HG02642 (cell line): ENCODE measurements at regions not wholly inside any gene's neighbourhood (a gene's known extent, or its start where the extent isn't known, plus 50 kb on each side); places are given as distances from the start of the nearest gene placed in this dataset.

Experiments used
- ATAC-seq: cut with Tn5 transposase; IDR thresholded peaks from one replicate; pipeline ENCODE4 v1.9.1; 2021; ENCODE audit warnings: mild to moderate bottlenecking; ENCODE audit not compliant: unreplicated experiment, poor library complexity

DNA sequence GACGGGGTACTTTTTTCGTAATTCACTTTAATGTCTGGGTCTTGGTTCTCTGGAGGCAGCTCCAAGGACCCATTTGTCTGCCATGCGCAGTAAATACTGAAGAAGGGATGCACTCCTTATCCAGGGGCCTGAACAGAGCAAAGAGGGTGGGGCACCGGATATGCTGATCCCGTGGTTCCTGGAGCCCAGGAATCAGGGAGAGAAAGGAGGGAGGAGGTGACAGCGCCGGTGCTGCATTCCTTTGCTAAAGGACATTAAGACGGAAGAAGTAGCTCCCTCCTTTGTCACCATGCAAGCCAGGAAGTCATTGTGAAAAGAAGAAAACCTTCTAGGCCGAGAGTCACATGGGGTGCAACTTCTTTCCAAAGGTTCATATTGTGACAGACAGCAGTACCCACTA is 1057.7 kb downstream of the VRK1 start:
- no peak for ATAC-seq

DNA sequence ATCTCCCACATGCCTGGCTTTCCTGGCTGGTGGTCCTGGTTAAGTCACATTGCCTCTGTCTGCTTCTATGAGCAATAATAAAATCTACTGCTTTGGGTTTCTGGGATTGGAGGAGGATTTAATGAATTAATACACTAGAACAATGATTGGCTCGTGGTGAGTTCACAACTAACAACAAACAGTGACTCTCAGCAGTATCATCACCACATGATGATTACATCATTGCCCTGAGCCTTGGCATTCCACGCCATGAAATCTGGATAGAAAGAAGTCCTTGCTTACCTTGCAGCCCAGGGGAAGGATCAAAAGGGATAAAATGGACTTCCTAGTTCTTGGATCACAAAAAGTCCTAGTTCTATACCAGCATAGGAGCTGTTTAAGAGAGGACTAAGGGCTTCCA is 1069.0 kb downstream of the VRK1 start:
- ATAC-seq, result no peak

DNA sequence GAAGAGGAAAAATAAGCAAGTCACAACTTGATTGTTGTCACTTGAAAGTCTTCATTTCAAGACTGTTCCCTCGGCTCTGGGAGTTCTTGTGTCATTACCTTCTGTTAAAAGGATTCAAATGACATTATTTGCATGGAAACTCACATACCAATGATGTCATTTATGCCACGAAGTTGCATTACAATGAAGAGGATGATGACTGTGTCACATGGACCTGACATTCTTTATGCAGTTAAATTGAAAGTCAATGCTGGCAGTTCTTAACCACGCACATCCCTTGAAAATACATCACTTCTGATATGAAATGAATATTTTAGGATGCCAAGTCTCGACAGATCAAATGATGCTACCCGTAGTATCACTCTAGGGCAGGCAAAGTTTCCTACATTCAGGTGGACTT is 1069.5 kb downstream of the VRK1 start:
- no peak for ATAC-seq

DNA sequence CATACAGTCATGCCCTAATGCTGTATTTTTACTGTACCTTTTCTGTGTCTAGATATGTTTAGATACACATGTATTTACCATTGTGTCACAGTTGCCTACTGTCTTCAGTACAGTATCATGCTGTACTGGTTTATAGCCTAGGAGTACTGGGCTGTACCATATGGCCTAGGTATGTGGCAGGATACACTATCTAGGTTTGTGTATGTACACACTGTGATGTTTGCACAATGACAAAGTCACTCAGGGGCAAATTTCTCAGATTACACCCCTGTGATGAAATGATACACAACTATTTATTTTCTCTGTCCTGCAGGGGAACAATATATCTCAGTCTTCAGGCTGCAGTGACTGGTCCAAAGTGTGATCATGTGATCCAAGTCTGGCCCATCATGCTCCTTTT is 1076.1 kb downstream of the VRK1 start:
- no peak for ATAC-seq

DNA sequence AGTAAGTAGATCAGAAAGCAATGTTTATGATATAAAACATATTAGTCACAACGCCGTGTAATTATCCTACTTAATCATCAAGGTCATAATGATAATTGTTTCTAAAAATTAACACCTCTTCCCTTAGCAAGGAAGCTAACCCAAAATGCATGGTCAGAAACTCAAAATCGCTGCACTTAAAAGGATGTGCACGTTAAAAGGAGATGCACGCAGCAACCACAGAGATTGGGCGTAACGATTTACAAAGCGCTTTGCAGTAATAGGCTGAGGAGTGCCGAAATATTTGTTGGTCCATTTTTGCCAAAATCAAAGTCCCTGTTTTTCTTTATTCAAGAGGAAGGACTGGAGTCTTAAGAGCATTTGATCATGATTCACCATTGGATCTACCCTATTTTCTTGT is 1077.2 kb downstream of the VRK1 start:
- ATAC-seq, result no peak

DNA sequence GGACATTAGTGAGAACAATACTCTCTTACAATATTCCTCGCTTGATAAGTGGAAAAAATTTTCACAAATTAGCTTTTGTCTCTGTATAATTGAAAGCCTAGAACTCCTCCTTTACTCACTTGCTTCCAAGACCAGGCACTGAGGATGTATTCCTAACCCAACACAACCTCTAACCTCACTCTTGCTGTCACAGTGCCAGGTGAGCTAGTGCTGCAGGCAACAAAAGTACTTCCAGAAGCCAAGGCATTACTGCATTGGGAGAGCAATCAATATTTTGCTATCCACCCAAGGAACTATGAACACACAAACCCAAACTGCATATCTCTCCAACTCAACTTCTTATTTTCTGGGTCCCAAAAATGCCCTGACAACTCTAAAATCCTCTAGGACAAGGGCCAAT is 1081.0 kb downstream of the VRK1 start:
- no peak for ATAC-seq

DNA sequence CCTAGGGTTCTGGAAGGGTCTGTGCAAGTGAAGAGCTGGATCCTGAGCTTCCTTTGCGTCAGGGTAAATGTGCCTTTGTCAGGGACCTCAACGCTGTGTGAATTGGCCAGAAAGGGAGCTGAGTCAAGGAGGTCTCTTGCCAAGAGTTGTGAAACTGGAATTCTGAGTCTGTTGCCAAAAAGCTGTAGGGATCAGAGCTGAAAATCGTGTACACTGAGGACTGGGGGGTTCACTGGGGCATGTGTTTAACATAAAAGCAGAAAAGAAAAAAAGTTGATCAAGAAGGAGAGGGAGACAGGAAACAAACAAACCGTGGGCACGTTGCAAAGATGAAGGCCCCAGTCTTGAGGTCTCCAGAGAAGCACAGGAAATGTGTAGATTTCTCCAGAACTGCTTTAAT is 1081.5 kb downstream of the VRK1 start:
- no peak for ATAC-seq

DNA sequence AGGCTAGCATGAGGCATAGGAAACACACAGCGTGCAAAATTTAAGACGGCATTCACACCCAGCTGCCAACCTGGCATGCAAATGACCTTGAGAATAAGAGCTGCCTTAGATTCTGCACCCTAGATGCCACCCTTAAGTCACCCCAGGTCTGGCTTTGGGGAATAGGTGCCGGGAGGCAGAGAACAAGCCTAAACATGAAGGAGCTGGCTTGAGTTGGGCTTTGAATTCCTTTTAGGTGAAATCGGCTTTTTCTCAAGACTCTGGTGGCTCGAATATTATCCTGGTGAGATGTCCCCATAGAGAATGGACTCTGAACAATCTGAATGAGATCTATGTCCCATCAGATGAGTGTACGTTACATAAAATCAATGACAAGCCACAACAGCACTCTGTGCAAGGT is 1090.5 kb downstream of the VRK1 start:
- no peak for ATAC-seq

DNA sequence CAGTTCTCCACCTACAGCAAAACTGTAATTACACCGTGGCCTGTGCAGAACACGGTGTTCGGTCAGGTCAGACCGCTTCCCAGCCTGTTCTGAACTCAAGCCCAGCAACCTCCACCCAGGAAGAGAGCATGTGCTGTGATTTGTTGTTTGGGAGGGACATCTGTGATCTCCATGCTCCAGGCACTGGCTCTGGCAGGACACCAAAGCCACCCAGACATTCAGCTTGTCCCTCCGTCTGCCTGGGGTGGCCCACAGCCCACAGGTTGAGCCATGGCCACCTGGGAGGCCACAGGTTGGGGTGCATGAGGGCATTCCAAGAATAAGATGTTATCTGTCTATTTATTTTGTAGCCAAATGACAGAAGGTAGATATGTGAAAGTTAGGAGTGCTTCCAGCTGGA is 1091.1 kb downstream of the VRK1 start:
- ATAC-seq, result no peak

DNA sequence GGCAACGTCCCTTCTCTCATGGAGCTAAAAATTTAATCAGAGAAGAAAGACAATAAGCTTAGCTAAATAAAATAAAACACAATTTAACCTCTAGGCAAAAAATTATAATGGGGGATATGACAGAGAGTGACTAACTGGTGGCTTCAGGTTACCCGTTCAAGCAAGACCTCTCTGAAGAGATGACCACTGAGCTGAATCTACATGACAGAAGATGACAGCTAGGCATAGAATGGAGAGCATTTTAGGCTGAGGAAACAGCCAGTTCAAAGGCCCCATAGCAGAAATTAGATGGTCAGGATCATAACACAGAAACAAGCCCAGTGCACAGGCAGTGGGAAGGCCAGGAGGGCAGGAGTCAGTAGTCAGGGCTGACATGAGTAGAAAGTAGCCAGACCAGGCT is 1094.3 kb downstream of the VRK1 start:
- no peak for ATAC-seq

DNA sequence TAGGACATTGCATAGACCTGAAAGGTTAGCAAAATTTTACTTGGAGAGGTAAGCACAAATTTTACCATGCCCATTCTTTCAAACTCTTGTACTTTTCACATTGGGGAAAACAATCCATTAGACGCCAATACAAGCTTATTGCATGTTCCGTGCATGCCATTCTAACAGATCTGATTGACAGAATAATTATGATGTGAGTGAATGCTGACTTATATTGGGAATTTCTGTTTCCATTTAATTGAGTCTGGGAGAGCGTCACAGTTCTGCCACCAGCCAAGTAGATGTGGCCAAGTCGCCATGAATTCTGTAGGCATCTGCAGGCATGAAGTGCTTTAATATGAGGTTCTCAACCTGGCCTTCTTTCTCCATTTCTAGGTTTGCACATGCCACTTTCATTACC is 1097.4 kb downstream of the VRK1 start:
- no peak for ATAC-seq

DNA sequence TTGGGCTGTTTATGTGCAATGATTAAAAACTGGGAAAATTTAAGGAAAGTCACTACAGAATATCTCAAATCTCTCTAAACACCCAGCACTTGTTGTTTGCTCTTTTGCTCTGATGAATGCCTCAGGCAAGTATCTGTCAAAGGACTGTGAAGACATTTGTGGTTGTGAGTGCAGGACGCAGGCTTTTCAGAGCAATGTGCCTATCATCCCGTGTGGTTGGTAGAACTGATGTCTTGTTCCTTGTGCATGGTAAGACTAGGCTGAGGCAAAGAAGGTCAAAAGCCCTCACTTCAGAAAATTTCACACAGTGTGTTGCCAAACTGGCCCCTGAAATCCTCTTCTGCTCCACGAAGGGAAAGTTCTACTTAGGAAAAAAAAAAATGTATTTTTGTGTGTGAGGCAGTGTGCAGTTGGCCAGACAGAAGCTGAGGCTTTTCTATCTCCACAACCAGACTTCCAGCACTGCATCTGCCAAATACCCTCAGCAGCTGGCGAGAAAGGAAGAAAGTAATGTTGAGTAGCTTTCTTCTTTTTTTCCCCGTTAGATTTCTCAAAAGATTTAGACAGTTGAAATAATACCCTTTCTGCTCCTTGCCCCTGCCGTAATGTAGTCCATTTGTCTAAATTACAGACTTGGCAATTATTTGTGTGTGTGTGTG is 1103.1 kb downstream of the VRK1 start:
- no peak for ATAC-seq

DNA sequence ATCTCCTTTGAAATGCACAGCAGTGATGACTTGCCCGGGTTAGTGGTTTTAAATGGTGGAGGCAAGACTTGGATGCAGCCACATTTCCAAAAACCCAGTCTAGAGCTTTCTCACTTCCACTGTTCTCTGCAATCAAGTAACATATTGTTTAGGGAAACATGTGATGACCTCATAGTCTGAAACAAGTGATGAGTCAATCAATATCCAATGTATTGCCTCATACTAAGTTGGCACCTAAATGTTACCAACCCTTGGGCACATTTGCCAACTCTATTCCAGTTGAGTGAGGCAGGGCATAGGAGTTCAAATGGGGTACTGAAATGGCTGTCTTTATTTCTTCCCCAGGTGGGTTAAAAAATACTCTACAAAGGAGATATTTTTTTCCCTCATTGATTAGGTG is 1105.4 kb downstream of the VRK1 start:
- ATAC-seq, result no peak

DNA sequence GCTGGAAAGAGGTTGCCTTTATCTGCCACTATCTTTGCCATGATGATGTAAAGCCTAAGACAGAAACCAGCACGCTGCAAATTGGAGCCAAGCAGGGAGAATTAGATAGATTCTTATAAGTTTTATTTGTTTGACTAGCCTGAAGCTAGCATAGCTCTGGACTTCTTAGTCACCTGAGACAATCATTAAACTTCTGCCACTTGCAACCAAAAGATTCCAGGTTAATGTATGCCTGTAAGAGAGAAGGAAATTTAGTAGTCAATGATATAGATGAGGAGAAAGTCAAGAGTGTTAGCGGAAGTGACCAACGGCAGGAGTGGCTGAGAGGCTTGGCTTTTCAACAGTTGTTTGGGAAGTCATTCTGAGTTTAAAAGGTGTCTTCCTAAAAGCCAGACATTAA is 1106.6 kb downstream of the VRK1 start:
- ATAC-seq, result no peak

DNA sequence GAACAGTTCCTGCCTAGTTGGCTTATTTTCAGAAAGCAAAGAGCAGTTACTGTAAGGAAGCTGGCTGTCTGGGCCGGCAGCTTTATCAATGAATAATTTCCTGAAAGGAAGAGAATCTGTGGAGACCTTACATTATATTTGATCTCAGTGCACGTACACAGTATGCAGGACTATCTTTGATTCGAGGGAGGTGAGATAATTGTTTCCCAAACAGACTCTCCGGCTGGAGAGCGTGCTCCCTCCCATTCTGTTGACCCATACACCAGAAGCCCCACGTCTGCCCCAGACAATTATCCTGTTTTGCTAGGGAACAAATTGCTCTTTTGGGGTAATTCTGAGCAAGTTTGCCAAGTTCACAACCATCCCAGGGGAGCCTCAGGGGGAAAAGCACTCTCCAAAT is 1115.0 kb downstream of the VRK1 start:
- ATAC-seq, result no peak

DNA sequence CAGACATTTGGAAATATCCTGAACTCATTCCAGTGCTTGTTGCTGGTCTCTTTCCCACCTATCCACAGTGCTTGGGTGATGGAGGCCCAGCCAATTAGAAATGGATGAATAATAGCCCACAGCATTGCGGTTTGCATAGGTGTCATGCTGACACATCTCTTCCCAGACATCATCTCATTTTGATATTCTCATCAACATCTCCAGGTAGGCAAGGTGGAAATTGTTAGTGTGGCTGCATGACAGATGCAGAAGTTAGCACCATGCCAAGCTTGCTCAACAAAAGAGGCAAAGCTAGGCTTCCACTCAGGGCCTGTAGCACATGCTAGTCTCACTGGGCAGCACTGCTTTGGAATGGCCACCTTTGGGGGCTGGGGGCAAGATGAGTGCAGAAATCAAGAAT is 1118.9 kb downstream of the VRK1 start:
- ATAC-seq, result no peak

DNA sequence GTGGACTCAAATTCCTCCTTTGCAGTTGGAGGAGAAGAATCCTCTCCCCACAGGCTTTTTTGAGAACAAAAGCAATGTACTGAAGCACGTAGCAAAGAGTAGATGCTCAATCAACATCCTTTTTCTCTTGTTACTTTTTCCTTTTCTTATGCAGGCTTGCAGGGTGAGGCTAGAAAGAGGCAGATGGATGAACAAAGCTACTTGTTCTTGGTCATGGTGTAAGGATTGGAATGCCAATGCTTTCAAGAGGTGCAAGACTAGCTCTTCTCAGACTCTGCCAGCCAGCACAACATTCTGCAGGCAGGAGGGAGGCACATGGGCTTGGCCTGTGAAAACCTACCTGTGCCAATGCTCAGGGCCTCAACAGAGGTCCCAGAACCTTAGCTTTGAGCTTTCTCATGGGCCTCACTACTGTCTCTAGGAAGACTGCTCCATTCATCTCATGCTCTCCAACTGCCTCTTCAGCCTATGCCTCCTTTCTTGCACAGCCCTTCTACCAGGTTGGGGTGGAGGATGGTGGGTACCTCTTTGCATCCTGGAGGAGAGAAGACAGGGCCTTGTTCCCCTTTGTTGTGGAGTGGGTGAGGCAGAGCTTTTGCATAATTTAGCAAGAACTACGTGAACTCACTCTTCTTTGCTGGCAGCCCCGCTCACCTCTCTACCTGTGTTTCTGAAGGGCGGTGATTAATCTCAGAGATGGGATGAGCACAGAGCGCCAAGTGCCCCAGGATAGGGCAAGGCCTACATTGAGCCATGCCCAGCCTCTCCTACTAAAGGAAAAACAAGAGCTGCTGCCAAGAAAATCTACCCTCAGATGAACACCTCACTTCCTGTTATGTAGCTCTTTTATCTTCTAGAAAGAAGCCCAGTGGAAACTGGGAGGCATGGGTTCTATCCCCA is 1119.7 kb downstream of the VRK1 start:
- ATAC-seq, result no peak

DNA sequence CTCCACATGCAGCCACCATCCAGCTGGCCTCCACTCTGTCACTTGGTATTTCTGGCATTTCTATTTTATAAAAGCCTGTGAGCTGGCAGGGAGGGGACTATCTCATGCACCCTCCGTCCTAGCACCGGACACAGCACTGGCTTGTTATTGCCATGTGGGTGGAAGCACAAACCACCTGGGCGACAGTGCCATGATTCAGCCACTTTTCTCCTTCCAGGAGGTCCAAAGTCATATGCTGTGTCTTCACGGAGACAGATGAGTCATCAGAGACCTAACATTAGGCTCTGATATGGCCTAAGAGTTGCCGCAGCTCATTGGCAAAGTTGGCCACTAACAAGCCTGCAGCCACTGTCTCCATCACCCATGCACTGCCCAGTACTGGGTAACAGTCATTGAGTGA is 1123.0 kb downstream of the VRK1 start:
- no peak for ATAC-seq

DNA sequence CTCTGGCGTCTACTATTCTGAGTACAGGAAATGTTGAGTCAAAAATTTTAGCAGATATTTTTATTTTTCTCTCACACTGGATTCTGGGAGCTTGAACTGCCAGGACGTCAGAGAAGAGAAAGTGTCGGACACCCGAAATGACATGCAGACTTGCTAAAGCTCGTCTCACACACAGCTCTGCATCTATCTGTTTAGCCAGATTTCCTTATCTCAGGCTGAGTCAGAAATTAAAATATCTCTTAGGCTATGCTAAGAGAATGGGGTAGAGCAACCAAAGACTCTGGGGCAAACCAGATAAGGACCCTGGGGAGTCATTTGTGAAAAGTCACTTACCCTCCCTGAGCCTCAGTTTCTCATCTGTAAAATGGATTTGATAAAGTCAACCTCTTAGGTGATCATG is 1124.1 kb downstream of the VRK1 start:
- ATAC-seq, result no peak

DNA sequence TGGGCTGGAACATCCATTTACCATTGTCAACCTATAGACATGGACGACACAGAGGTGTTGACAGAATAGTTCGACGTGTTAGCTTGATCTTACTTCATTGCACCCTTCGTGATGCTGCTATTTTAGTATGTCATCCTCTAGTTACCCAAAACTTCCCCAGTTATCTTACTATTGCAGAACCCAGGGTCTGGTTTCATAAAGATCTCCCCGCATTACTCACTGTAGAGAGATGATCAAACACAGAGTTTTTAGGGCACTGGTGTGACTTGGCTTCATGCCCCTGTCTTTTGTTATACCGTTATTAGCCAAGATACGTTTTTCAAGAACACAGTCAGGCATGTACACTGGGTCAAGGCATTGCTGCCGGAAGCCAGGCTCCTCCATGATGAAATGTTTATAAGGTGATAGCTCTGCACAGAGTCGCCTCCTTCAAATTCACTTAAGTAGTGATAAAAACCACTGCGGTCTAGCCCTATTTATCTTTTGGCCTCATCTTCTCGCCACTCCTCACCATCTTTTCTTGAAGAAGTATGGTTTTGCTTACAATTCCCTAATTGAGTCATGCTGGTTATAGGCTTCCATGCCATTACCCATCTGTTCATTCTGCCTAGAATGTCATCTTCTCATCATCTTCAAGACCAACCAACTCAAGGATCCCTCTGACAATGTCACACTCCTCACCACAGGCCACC is 1127.9 kb downstream of the VRK1 start:
- no peak for ATAC-seq

DNA sequence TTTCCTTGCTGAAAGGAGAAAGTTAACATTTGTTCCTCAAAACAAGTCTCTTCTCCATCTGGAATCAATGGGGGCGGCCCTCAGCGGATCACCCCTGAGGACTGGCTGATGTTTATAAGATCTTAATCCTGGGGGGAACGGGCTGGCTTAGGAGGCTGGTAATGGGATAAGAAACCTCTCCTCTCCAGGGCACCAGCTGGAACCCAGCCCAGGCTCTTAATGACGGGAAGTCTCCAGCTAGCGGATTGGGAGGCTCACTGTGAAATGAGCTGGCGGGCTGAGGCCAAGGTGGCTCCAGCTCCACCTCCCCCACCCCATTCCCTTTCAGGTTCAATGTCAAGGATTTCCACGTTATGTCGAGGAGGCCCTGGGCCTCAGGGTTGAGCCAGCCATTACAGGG is 1133.0 kb downstream of the VRK1 start:
- ATAC-seq, result no peak
